ENCODE measurements at regions not wholly inside any gene's neighbourhood (a gene's known extent, or its start where the extent isn't known, plus 50 kb on each side); places are given as distances from the start of the nearest gene placed in this dataset.

DNA sequence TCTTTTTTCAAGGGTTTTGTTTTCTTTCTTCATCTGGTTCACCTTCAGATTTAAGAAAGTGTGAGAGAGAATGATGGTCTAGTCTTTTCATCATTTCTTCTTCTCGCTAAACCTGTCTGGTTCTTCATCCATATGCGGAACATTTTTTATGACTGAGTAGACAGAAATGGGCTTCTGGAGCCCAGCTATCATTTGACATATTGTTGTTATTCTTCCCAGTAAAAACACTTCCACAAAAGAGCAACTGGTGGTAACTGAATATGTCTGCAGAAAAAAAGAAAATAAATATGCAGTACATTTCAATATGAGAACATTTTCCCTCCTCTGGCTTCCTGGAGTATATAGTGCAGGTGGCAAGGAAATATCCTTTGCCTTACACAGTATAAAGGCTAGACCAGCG lies 209.5 kb downstream of the JCAD start:
- intact Hi-C loops (cut with DNase I) = no loop called here

DNA sequence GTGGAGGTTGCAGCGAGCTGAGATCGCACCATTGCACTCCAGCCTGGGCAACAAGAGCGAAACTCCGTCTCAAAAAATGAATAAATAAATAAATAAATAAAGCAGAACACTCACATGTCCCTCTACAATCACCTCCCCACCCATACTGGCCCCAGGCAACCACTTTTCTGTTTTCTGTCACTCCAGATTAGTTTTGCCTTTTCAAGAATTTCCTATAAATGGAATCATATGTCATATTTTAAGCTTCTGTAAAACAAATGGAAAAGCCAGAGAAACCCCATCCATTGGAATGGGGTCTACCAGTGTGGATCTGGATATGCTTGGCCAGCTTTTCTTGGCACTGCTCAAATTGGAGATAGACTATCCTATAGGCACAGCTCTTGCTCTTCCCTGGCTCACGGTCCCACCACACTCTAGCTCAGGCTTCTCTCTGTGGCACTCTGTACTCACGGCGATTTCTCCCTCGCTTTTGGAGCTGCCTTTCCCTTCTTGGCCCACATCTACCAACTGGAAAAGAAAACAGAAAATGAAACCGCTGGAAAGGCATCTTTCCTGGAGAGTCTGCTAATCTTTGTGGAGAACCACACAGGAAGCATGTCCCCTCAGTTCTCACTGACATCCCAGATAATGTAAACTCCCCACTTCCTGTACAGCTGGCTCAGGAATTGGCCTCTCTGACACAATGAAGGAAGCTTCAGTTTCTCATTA lies 210.1 kb downstream of the JCAD start:
- no peaks in the 10 kb centered on the region for H3K36me3 ChIP-seq (ENCODE audit: control insufficient read depth in 2 of 3, insufficient read depth in 3 of 3, low read length in 3 of 3)
- H3K27ac ChIP-seq (ENCODE audit: low read depth in 2 of 2, low read length in 2 of 2) = peak overlapping the region; percentile 40 to 54
- DNase-seq (peak in 4 of 5 donors; percentile 21 to 79 (median 42)), FAIRE-seq (no peak)
- H3K27me3 ChIP-seq (ENCODE audit: control insufficient read depth, insufficient read depth, low read length) = no peaks in the 10 kb centered on the region
- peaks cover 0 to 5% (median 0%) of the 10 kb centered on the region in 3 donors for H3K9me3 ChIP-seq (ENCODE audit: control insufficient read depth in 2 of 3, insufficient read depth in 1 of 3, low read length in 3 of 3)
- intact Hi-C loops (cut with DNase I) = no loop called here
- peak overlapping the region in 1 of 3 donors; percentile 17 for H3K9ac ChIP-seq (ENCODE audit: low read length in 3 of 3)
- TF ChIP-seq, protein P1, sequence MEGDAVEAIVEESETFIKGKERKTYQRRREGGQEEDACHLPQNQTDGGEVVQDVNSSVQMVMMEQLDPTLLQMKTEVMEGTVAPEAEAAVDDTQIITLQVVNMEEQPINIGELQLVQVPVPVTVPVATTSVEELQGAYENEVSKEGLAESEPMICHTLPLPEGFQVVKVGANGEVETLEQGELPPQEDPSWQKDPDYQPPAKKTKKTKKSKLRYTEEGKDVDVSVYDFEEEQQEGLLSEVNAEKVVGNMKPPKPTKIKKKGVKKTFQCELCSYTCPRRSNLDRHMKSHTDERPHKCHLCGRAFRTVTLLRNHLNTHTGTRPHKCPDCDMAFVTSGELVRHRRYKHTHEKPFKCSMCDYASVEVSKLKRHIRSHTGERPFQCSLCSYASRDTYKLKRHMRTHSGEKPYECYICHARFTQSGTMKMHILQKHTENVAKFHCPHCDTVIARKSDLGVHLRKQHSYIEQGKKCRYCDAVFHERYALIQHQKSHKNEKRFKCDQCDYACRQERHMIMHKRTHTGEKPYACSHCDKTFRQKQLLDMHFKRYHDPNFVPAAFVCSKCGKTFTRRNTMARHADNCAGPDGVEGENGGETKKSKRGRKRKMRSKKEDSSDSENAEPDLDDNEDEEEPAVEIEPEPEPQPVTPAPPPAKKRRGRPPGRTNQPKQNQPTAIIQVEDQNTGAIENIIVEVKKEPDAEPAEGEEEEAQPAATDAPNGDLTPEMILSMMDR (IDR thresholded peaks at IDR 0.05; ENCODE audit: borderline replicate concordance, extremely low read depth, insufficient read depth) = no peak
- H3K4me3 ChIP-seq (ENCODE audit: low read length in 3 of 3) = peak overlapping the region in 1 of 3 donors; percentile 38
- H3K4me1 ChIP-seq (ENCODE audit: control insufficient read depth in 2 of 3, insufficient read depth in 2 of 3, low read depth in 1 of 3, low read length in 3 of 3) = peaks cover 0 to 2% (median 0%) of the 10 kb centered on the region in 3 donors

More for the DNA sequence above, 209.5 kb downstream of the JCAD start:
- H3K9ac ChIP-seq (ENCODE audit: low read length in 3 of 3) = peak overlapping the region in 1 of 3 donors; percentile 17
- H3K27me3 ChIP-seq (ENCODE audit: control insufficient read depth, insufficient read depth, low read length) = no peaks in the 10 kb centered on the region
- no peaks in the 10 kb centered on the region for H3K36me3 ChIP-seq (ENCODE audit: control insufficient read depth in 2 of 3, insufficient read depth in 3 of 3, low read length in 3 of 3)
- H3K9me3 ChIP-seq (ENCODE audit: control insufficient read depth in 2 of 3, insufficient read depth in 1 of 3, low read length in 3 of 3) = peaks cover 0 to 5% (median 0%) of the 10 kb centered on the region in 3 donors
- no peak for FAIRE-seq
- TF ChIP-seq, protein P1 (IDR thresholded peaks at IDR 0.05; ENCODE audit: borderline replicate concordance, extremely low read depth, insufficient read depth) = no peak
- peak overlapping the region; percentile 10 to 40 for H3K27ac ChIP-seq (ENCODE audit: low read depth in 2 of 2, low read length in 2 of 2)
- DNase-seq = no peak
- H3K4me1 ChIP-seq (ENCODE audit: control insufficient read depth in 2 of 3, insufficient read depth in 2 of 3, low read depth in 1 of 3, low read length in 3 of 3) = peaks cover 0 to 2% (median 0%) of the 10 kb centered on the region in 3 donors
- H3K4me3 ChIP-seq (ENCODE audit: low read length in 3 of 3) = no peak overlapping the region

DNA sequence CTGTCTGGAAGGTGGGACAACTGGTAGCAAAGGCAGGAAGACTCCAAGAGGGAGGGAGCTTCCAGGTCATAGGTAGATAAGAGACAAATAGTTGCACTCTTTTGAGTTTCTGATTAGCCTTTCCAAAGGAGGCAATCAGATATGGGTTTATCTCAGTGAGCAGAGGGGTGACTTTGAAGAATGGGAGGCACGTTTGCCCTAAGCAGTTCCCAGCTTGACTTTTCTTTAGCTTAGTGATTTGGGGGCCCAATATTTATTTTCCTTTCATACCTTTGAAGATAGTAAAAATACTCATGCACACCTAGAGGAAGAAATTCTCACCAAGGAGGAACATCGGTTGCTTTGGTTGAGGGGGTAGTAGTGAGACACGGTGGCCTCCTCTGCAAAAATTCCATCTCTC lies 212.1 kb upstream of the SVIL start:
- intact Hi-C loops (cut with DNase I) = no loop called here
- no peaks in the 10 kb centered on the region for H3K27me3 ChIP-seq (ENCODE audit: control insufficient read depth, insufficient read depth, low read length)
- no peaks in the 10 kb centered on the region for H3K36me3 ChIP-seq (ENCODE audit: control insufficient read depth in 2 of 3, insufficient read depth in 3 of 3, low read length in 3 of 3)
- H3K4me1 ChIP-seq (ENCODE audit: control insufficient read depth in 2 of 3, insufficient read depth in 2 of 3, low read depth in 1 of 3, low read length in 3 of 3) = peaks cover 0 to 8% (median 0%) of the 10 kb centered on the region in 3 donors
- TF ChIP-seq, protein P1 (IDR thresholded peaks at IDR 0.05; ENCODE audit: borderline replicate concordance, extremely low read depth, insufficient read depth) = no peak
- H3K27ac ChIP-seq (ENCODE audit: low read depth in 2 of 2, low read length in 2 of 2) = no peak overlapping the region
- DNase-seq = peak in 1 of 5 donors; percentile 3
- H3K9ac ChIP-seq (ENCODE audit: low read length in 3 of 3) = no peak overlapping the region
- no peak overlapping the region for H3K4me3 ChIP-seq (ENCODE audit: low read length in 3 of 3)
- FAIRE-seq = no peak
- H3K9me3 ChIP-seq (ENCODE audit: control insufficient read depth in 2 of 3, insufficient read depth in 1 of 3, low read length in 3 of 3) = peaks cover 0 to 5% (median 0%) of the 10 kb centered on the region in 3 donors

All from kidney (tissue), 13 donors.